Ishikawa (cell line): ENCODE measurements at regions not wholly inside any gene's neighbourhood (a gene's known extent, or its start where the extent isn't known, plus 50 kb on each side); places are given as distances from the start of the nearest gene placed in this dataset.
A peak's percentile ranks its signal among the peaks of the same experiment; 100 is the strongest.

ENCODE experiments used
- CEBPB ChIP-seq: IDR thresholded peaks from 2 replicates; pipeline ENCODE4 v1.6.1; 2012
- CREB1 ChIP-seq: IDR thresholded peaks from 2 replicates; pipeline ENCODE4 v1.6.1; 2012; ENCODE audit warnings: low read depth
- EGR1 ChIP-seq: IDR thresholded peaks from 2 replicates; pipeline ENCODE4 v1.6.1; 2012
- EP300 ChIP-seq: IDR thresholded peaks from 2 replicates; pipeline ENCODE4 v1.6.1; 2012; ENCODE audit warnings: borderline replicate concordance
- FOXM1 ChIP-seq: IDR thresholded peaks from 2 replicates; pipeline ENCODE4 v1.6.1; 2012; ENCODE audit warnings: low read depth, borderline replicate concordance
- NFIC ChIP-seq: IDR thresholded peaks from 2 replicates; pipeline ENCODE4 v1.6.1; 2012
- RAD21 ChIP-seq: IDR thresholded peaks from 2 replicates; pipeline ENCODE4 v1.6.1; 2012; ENCODE audit warnings: low read depth
- REST ChIP-seq: IDR thresholded peaks from 2 replicates; pipeline ENCODE4 v1.6.1; 2012; ENCODE audit warnings: low read depth, mild to moderate bottlenecking
- TAF1 ChIP-seq: IDR thresholded peaks from 2 replicates; pipeline ENCODE4 v1.6.1; 2012; ENCODE audit warnings: low read depth, mild to moderate bottlenecking
- TCF12 ChIP-seq: IDR thresholded peaks from 2 replicates; pipeline ENCODE4 v1.6.1; 2012; ENCODE audit warnings: low read depth
- TEAD4 ChIP-seq: IDR thresholded peaks from 2 replicates; pipeline ENCODE4 v1.6.1; 2012
- USF1 ChIP-seq: IDR thresholded peaks from 2 replicates; pipeline ENCODE4 v1.6.1; 2012
- YY1 ChIP-seq: IDR thresholded peaks from 2 replicates; pipeline ENCODE4 v1.6.1; 2012; ENCODE audit warnings: low read depth
- ZBTB7A ChIP-seq: IDR thresholded peaks from 2 replicates; pipeline ENCODE4 v1.6.1; 2012; ENCODE audit warnings: low read depth
- TF ChIP-seq, protein P1 (sequence below): IDR thresholded peaks from 2 replicates; pipeline ENCODE4 v1.6.1; 2012

DNA sequence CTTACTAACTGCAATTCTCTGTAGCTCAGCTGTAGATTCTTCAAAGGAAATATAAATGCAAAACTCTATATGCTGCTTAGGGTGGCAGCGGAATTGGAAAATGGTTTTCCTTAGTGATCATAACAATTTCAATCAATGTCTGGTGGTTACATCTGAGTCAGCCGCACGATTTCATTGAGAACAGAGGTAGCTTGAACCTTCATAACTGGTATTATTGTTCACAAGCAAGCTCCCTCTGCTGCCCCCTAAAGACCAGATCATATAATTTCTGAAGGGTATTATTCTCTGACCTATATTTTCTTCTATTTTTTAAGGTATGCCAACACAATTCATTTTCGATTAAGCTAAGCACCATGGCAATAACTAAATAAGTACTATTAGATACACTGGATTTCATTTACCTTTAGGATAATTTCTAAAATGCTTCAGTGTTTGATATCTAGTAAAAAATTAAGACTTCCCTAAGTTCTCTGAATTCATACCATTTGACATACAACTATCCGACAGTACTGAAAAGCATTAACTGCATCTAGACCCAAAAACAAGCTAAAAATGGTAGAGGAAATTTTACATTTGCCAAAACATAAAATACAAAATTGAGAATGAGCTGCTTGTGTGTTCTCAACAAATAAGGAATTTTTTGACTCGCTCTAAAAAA lies 181.1 kb upstream of the SPEF2 start:
- peak; percentile 50 for TF ChIP-seq RAD21
- TF ChIP-seq, protein P1, sequence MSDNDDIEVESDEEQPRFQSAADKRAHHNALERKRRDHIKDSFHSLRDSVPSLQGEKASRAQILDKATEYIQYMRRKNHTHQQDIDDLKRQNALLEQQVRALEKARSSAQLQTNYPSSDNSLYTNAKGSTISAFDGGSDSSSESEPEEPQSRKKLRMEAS: no peak

DNA sequence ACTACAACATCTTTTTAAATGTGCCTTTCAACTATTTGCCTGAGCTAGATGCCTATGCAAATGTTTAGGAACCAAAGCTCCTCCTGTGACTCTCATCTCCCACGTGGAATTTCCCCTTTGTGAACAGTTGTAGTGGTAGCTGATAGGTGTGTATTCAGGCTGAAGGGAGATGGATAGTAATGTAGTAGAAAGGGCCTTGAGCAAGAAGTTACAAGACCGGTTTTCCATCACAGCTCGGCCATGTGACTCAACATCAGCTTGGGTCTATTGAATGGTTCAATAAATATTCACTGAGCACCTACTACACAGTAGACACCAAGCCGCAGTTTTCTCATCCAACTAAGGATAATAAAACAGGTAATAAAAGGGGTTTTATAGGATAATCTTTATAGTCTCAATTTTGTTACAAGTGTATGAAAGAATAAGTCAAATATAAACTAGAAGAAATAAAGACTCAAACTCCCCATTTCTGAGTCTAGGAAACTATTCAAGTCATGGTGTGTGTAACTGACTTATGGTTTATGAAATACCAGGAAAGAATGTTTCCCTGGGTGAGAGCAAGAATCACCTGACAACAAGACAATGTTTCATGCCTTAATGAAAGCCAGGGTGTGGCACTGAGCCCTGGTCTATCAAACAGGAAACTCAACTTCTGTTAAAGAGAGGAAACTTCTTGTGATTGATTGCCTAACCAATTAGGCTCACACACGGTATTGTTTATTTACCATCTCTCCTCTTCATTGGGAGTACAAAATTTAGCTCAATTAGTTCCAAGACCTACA lies 187.1 kb upstream of the SPEF2 start:
- TF ChIP-seq EP300: peak; percentile 28; the same call in 1 of the 2 replicates
- no peak for TF ChIP-seq NFIC
- TF ChIP-seq USF1: peak; percentile 59; the same call in 1 of the 2 replicates

- TF ChIP-seq EP300 (no peak), EGR1 (no peak), USF1 (no peak), TAF1 (no peak), TCF12 (no peak), TEAD4 (no peak), FOXM1 (no peak), YY1 (no peak), REST (no peak), CREB1 (no peak), CEBPB (no peak), NFIC (no peak), RAD21 (no peak)
- TF ChIP-seq, protein P1: no peak
These were observed 189.9 kb upstream of the PRLR start for GRCh38 chr5:35420200-35420599.

- TF ChIP-seq NFIC (no peak), ZBTB7A (no peak), RAD21 (no peak), YY1 (no peak), CREB1 (no peak), TEAD4 (no peak), EP300 (no peak)
These were observed 186.8 kb upstream of the PRLR start for GRCh38 chr5:35417040-35417439.

DNA sequence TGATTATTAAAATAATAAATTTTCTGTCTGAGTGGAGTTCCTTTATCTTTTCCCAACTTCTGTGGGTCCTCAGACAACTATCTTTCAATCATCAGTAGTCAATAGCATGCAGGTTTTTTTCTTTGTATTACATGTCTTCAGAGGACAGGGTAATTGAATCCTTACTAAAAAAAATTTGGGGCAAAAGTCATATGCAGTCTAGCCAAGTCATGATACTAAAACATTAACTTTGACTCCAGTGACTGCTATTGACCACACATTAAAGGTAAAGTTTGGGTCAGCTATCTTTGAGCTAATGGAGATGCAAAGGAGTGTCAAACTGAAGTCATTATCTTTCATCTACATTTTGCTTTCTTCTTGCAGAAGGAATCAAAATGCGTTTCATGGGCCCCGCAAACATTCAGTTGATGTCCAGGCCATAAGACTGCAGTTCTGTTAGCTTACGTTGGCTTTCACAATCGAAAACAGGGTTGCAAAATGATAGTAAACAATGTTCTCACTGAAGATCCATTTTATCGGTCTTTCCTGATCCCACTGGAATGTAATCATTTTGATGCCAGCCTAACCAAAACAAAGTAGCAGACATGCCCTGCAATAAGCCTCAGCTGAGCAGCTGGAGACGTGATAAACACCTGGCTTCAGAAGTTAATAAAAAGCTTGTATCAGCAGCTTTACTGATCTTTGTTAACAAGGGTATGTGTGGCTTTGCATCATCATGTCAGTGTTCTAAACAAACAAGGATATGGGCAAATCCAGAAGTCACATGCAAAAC lies 186.1 kb upstream of the PRLR start:
- TF ChIP-seq CEBPB (no peak), ZBTB7A (no peak)

DNA sequence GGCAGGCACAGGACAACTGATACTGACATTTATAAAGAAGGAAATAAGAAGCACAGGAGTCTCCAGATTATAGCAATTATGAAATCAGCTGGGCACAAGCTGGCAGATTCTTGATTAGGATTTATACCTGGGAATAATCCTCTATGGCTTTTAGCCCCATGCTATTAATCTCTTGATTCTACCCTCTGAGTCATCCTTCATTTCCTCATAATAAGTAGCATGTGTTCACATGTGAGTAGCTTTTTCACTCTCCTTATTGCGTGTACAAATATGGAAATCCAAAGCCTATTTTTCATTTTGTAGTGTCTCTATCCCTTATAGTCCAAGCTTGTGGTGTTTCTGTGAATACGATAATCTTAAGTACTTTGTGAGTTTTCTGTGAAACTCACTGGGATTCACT lies 185.0 kb upstream of the PRLR start:
- TF ChIP-seq ZBTB7A (no peak), CREB1 (no peak)

DNA sequence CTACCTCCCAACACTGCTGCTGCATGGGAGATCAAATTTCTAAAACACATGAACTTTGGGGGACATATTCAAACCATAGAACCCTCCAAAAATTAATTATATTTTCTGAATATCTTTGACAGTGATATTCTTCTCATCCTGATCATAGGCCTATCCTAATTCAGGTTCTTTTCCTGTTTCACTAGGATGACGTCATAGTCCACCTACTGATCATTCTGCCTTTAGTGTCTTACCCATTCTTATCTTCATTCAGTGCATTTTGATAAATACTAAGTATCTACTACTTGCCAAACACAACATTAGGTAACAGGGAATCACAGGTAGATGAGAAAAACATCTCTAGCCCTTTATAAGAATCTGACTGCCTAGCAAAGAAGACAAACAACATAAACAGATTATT lies 179.1 kb upstream of the PRLR start:
- TF ChIP-seq, protein P1: no peak
- TF ChIP-seq RAD21 (no peak), ZBTB7A (no peak), EGR1 (no peak), REST (no peak), TEAD4 (no peak), USF1 (no peak), TAF1 (no peak), TCF12 (no peak), YY1 (no peak), CEBPB (no peak), CREB1 (no peak), FOXM1 (no peak)
